HL-60 (cell line): ENCODE measurements at regions not wholly inside any gene's neighbourhood (a gene's known extent, or its start where the extent isn't known, plus 50 kb on each side); places are given as distances from the start of the nearest gene placed in this dataset.

Experiments
- DNase-seq, 2 experiments: peaks; one replicate each; pipeline ENCODE4 v3.0.0-alpha.2; 2010 to 2020; ENCODE audit warnings: low read depth in 1 of 2, low spot score in 1 of 2
- H3K27ac ChIP-seq: fragments of 250-450 bp; sonication (Bioruptor Pico); replicated peaks from 2 replicates; pipeline ENCODE4 v1.5.1; 2020; ENCODE audit warnings: mild to moderate bottlenecking, moderate library complexity
- H3K27me3 ChIP-seq: fragments of 250-450 bp; sonication (Bioruptor Pico); 2 replicates; pipeline ENCODE4 v1.5.1; 2021; ENCODE audit warnings: mild to moderate bottlenecking, moderate library complexity; ENCODE audit not compliant: insufficient read depth, poor library complexity, severe bottlenecking
- H3K4me3 ChIP-seq: replicated peaks from 2 replicates; pipeline ENCODE4 v1.5.1; 2011; ENCODE audit warnings: mild to moderate bottlenecking, control low read depth, low read length; ENCODE audit not compliant: insufficient read depth
- CTCF ChIP-seq: IDR thresholded peaks from one replicate; pipeline ENCODE4 v1.5.1; 2011; ENCODE audit warnings: low read length, control low read depth, inconsistent platforms; ENCODE audit not compliant: insufficient read depth
- GABPA ChIP-seq: IDR thresholded peaks from 2 replicates; pipeline ENCODE4 v1.6.1; 2012; ENCODE audit warnings: low read depth
- POLR2AphosphoS5 ChIP-seq: IDR thresholded peaks from 2 replicates; pipeline ENCODE4 v1.6.1; 2012; ENCODE audit warnings: low read depth
- REST ChIP-seq: IDR thresholded peaks from 2 replicates; pipeline ENCODE4 v1.6.1; 2012; ENCODE audit warnings: low read depth; ENCODE audit not compliant: insufficient replicate concordance
- SPI1 ChIP-seq: IDR thresholded peaks from 2 replicates; pipeline ENCODE4 v1.6.1; 2012; ENCODE audit warnings: low read depth, mild to moderate bottlenecking, borderline replicate concordance

GRCh38 chr14:101469382-101470247 lies 91.7 kb upstream of the DIO3 start:
- H3K4me3 ChIP-seq: no peak overlapping the region
- TF ChIP-seq SPI1 (no peak), GABPA (no peak), REST (no peak), CTCF (no peak), POLR2AphosphoS5 (no peak)
- H3K27ac ChIP-seq: no peak overlapping the region
- DNase-seq: no peak
- no peaks in the 10 kb centered on the region for H3K27me3 ChIP-seq

GRCh38 chr14:101470266-101470665 lies 91.0 kb upstream of the DIO3 start:
- Histone ChIP-seq H3K27ac (no peak overlapping the region), H3K27me3 (no peaks in the 10 kb centered on the region), H3K4me3 (no peak overlapping the region)
- TF ChIP-seq SPI1 (no peak), CTCF (no peak)
- DNase-seq: no peak

GRCh38 chr14:101471723-101472517 lies 89.4 kb upstream of the DIO3 start:
- H3K4me3 ChIP-seq: no peak overlapping the region
- TF ChIP-seq REST (no peak), SPI1 (no peak), CTCF (no peak), POLR2AphosphoS5 (no peak), GABPA (no peak)
- H3K27me3 ChIP-seq: no peaks in the 10 kb centered on the region
- H3K27ac ChIP-seq: no peak overlapping the region
- no peak for DNase-seq

GRCh38 chr14:101472518-101472849 lies 88.8 kb upstream of the DIO3 start:
- Histone ChIP-seq H3K27me3 (no peaks in the 10 kb centered on the region), H3K4me3 (no peak overlapping the region), H3K27ac (no peak overlapping the region)
- DNase-seq: no peak
- no peak for TF ChIP-seq REST
- no peak for TF ChIP-seq SPI1
- TF ChIP-seq CTCF: no peak
- TF ChIP-seq POLR2AphosphoS5: no peak
- TF ChIP-seq GABPA: no peak
